NT2/D1 (cell line): ENCODE measurements at regions not wholly inside any gene's neighbourhood (a gene's known extent, or its start where the extent isn't known, plus 50 kb on each side); places are given as distances from the start of the nearest gene placed in this dataset.

Experiments
- YY1 ChIP-seq: IDR thresholded peaks from 2 replicates; pipeline ENCODE4 v1.6.1; 2011; ENCODE audit not compliant: insufficient read length, insufficient read depth
- ZNF274 ChIP-seq: IDR thresholded peaks from 2 replicates; pipeline ENCODE4 v1.6.1; 2011; ENCODE audit warnings: mild to moderate bottlenecking, low read depth, low read length

- TF ChIP-seq ZNF274 = no peak
- no peak for TF ChIP-seq YY1
These were observed 53.1 kb upstream of the MAP4 start for GRCh38 chr3:48069339-48069738.
